GM12878 (cell line): ENCODE measurements at regions not wholly inside any gene's neighbourhood (a gene's known extent, or its start where the extent isn't known, plus 50 kb on each side); places are given as distances from the start of the nearest gene placed in this dataset.
A peak's percentile ranks its signal among the peaks of the same experiment; 100 is the strongest.

Experiments
- BCLAF1 ChIP-seq: fragments of 450-650 bp; IDR thresholded peaks from 2 replicates; pipeline ENCODE4 v1.6.1; 2017; ENCODE audit warnings: antibody characterized with exemption, mild to moderate bottlenecking, moderate library complexity
- HDAC2 ChIP-seq: fragments of 200-600 bp; sonication (generic); IDR thresholded peaks from 2 replicates; pipeline ENCODE4 v1.6.1; 2017
- RAD21 ChIP-seq: IDR thresholded peaks from 2 replicates; pipeline ENCODE4 v1.6.1; 2011; ENCODE audit warnings: mild to moderate bottlenecking, low read depth, low read length, moderate library complexity; ENCODE audit not compliant: insufficient read depth
- RELB ChIP-seq: fragments of 450-650 bp; IDR thresholded peaks from 2 replicates; pipeline ENCODE4 v1.6.1; 2017; ENCODE audit warnings: low read depth, mild to moderate bottlenecking, moderate library complexity
- SKIL ChIP-seq: fragments of 450-650 bp; IDR thresholded peaks from 2 replicates; pipeline ENCODE4 v1.6.1; 2017; ENCODE audit warnings: mild to moderate bottlenecking, low read depth, inconsistent platforms; ENCODE audit not compliant: poor library complexity, severe bottlenecking
- SMC3 ChIP-seq: IDR thresholded peaks from 2 replicates; pipeline ENCODE4 v1.6.1; 2011; ENCODE audit warnings: low read length, improper control_type of control experiment, borderline replicate concordance
- TCF3 ChIP-seq: IDR thresholded peaks from 2 replicates; pipeline ENCODE4 v1.6.1; 2012; ENCODE audit warnings: low read depth, mild to moderate bottlenecking, low read length, borderline replicate concordance; ENCODE audit not compliant: insufficient read depth
- ZNF687 ChIP-seq: fragments of 450-650 bp; IDR thresholded peaks from 2 replicates; pipeline ENCODE4 v1.6.1; 2017; ENCODE audit warnings: mild to moderate bottlenecking, moderate library complexity

- TF ChIP-seq SMC3 (peak; percentile 12; the same call in 1 of the 2 replicates), RAD21 (peak; percentile 54), ZNF687 (0 out of 2 replicates have a peak, but pooled peaks have one; percentile 36), BCLAF1 (no peak), SKIL (no peak), RELB (no peak), HDAC2 (no peak), TCF3 (no peak)
Measured at GRCh38 chr5:89081360-89081759, 198.4 kb upstream of the MEF2C start (continued).
